PC-9 (cell line): ENCODE measurements at regions not wholly inside any gene's neighbourhood (a gene's known extent, or its start where the extent isn't known, plus 50 kb on each side); places are given as distances from the start of the nearest gene placed in this dataset.

Experiments
- BruUV-seq: library from RNA; stranded (reverse); fragments of 400-500 nt; replicated peaks from 2 replicates; lab custom pipeline; 2021; lab: Mats Ljungman, UMichigan
- CTCF ChIA-PET: fragments of 300-600 bp; sonication (Branson Sonifier 250); formaldehyde crosslinking; loops from one replicate; lab custom pipeline; 2022; ENCODE audit warnings: antibody characterized with exemption; lab: Charles Lee
- POLR2A ChIA-PET: fragments of 300-600 bp; sonication (Branson Sonifier 250); formaldehyde crosslinking; loops from one replicate; lab custom pipeline; 2022; ENCODE audit warnings: antibody characterized with exemption; ENCODE audit not compliant: unreplicated experiment; lab: Charles Lee
- DNase-seq, 2 experiments: peaks; one replicate each; pipeline versions ENCODE4 v3.0.0 to v3.0.0-alpha.2; 2015 to 2022; ENCODE audit warnings: mixed read lengths in 1 of 2
- H2AFZ ChIP-seq: fragments of 200-600 bp; sonication (generic); 2 replicates; pipeline ENCODE4 v1.8.1; 2017; ENCODE audit warnings: antibody characterized with exemption
- H3F3A ChIP-seq: fragments of 200-600 bp; sonication (generic); 2 replicates; pipeline ENCODE4 v1.8.1; 2017; ENCODE audit warnings: antibody characterized with exemption, mild to moderate bottlenecking, low read depth; ENCODE audit not compliant: insufficient read depth
- H3K27ac ChIP-seq: fragments of 200-600 bp; sonication (generic); 2 replicates; pipeline ENCODE4 v1.6.1; 2016; ENCODE audit warnings: mixed run types
- H3K27me3 ChIP-seq: fragments of 200-600 bp; sonication (generic); 2 replicates; pipeline ENCODE4 v1.6.1; 2016; ENCODE audit warnings: low read depth, mixed run types; ENCODE audit not compliant: insufficient read depth
- H3K36me3 ChIP-seq: fragments of 200-600 bp; sonication (generic); 2 replicates; pipeline ENCODE4 v1.6.1; 2016; ENCODE audit warnings: low read depth, mixed run types
- H3K4me1 ChIP-seq: fragments of 200-600 bp; sonication (generic); replicated peaks from 2 replicates; pipeline ENCODE4 v1.6.1; 2016; ENCODE audit warnings: mixed run types; ENCODE audit not compliant: insufficient read depth
- H3K4me2 ChIP-seq: fragments of 200-600 bp; sonication (generic); 2 replicates; pipeline ENCODE4 v1.6.1; 2017; ENCODE audit warnings: mixed run types
- H3K4me3 ChIP-seq: fragments of 200-600 bp; sonication (generic); 2 replicates; pipeline ENCODE4 v1.6.1; 2016; ENCODE audit warnings: mixed run types
- H3K79me2 ChIP-seq: fragments of 200-600 bp; sonication (generic); 2 replicates; pipeline ENCODE4 v1.6.1; 2017; ENCODE audit warnings: low read depth, mixed run types
- H3K9me2 ChIP-seq: fragments of 200-600 bp; sonication (generic); 2 replicates; pipeline ENCODE4 v1.8.1; 2017; ENCODE audit warnings: mild to moderate bottlenecking; ENCODE audit not compliant: insufficient read depth
- H3K9me3 ChIP-seq: fragments of 200-600 bp; sonication (generic); 2 replicates; pipeline ENCODE4 v1.8.1; 2016; ENCODE audit warnings: low read depth; ENCODE audit not compliant: insufficient read depth
- H4K20me1 ChIP-seq: fragments of 200-600 bp; sonication (generic); 2 replicates; pipeline ENCODE4 v1.8.1; 2017; ENCODE audit not compliant: insufficient read depth
- CTCF ChIP-seq: fragments of 200-600 bp; sonication (generic); conservative IDR thresholded peaks from 2 replicates; pipeline ENCODE4 v1.6.1; 2017; ENCODE audit warnings: mixed run types, antibody characterized with exemption, mild to moderate bottlenecking, moderate library complexity
- EZH2 ChIP-seq: fragments of 200-600 bp; sonication (generic); IDR thresholded peaks from 2 replicates; pipeline ENCODE4 v1.8.0; 2017; ENCODE audit warnings: antibody characterized with exemption, low read depth
- intact Hi-C: fragments of 100-400 bp; cut with micrococcal nuclease; formaldehyde crosslinking; loops from one replicate; pipeline ENCODE4 v1.10.0; 2022; ENCODE audit not compliant: unreplicated experiment

- intact Hi-C loops: no loop called here
- no peaks in the 10 kb centered on the region for H3K9me2 ChIP-seq
- H3K27ac ChIP-seq: no peak overlapping the region
- CTCF ChIA-PET: no interaction called here
- no peaks in the 10 kb centered on the region for H3K79me2 ChIP-seq
- no peaks in the 10 kb centered on the region for H4K20me1 ChIP-seq
- POLR2A ChIA-PET: no interaction called here
- H3F3A ChIP-seq: no peaks in the 10 kb centered on the region
- H3K4me2 ChIP-seq: no peak overlapping the region
- no peaks in the 10 kb centered on the region; the same call in 1 of the 2 replicates for H3K27me3 ChIP-seq
- no peaks in the 10 kb centered on the region for H3K4me1 ChIP-seq
- no TSS peak for BruUV-seq
- no peaks in the 10 kb centered on the region for H3K9me3 ChIP-seq
- no peak overlapping the region for H2AFZ ChIP-seq
- DNase-seq: no peak
- no peak overlapping the region for H3K4me3 ChIP-seq
- H3K36me3 ChIP-seq: no peaks in the 10 kb centered on the region
- TF ChIP-seq CTCF: no peak
- no peak for TF ChIP-seq EZH2
These were observed 213.9 kb upstream of the SHH start for GRCh38 chr7:156026076-156026600.

DNA sequence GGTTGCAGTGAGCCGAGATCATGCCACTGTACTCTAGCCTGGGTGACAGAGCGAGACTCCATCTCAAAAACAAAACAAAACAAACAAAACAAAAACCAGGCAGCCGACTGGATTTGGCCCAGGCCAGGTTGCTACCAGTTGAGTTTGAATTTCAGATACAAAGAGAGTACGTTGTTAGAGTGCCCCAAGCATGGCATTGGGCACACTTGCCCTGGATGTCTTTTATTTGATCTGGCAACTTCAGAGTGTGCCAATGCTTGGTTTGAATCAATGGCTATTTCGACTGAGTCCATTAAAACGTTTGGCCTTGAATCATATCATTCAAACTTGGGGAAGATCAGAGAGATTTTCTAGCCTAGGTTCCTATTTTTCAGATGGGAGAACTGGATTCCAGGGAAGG, 213.4 kb upstream of the SHH start:
- H3K9me2 ChIP-seq: no peaks in the 10 kb centered on the region
- no peaks in the 10 kb centered on the region for H4K20me1 ChIP-seq
- no peaks in the 10 kb centered on the region for H3K9me3 ChIP-seq
- H3K4me2 ChIP-seq: no peak overlapping the region
- no peaks in the 10 kb centered on the region for H3K4me1 ChIP-seq
- CTCF ChIA-PET: no interaction called here
- H3K79me2 ChIP-seq: no peaks in the 10 kb centered on the region
- no peak overlapping the region for H2AFZ ChIP-seq
- intact Hi-C loops: no loop called here
- H3F3A ChIP-seq: no peaks in the 10 kb centered on the region
- TF ChIP-seq EZH2: no peak
- TF ChIP-seq CTCF: no peak
- H3K4me3 ChIP-seq: no peak overlapping the region
- no peak overlapping the region for H3K27ac ChIP-seq
- BruUV-seq: no TSS peak
- POLR2A ChIA-PET: no interaction called here
- no peak for DNase-seq
- no peaks in the 10 kb centered on the region for H3K36me3 ChIP-seq
- H3K27me3 ChIP-seq: no peaks in the 10 kb centered on the region; the same call in 1 of the 2 replicates

GRCh38 chr7:156024201-156024600, 211.9 kb upstream of the SHH start:
- CTCF ChIA-PET: no interaction called here

More at GRCh38 chr7:156024201-156024600, 211.9 kb upstream of the SHH start:
- no peaks in the 10 kb centered on the region for H3F3A ChIP-seq
- H3K4me2 ChIP-seq: no peak overlapping the region
- no peaks in the 10 kb centered on the region for H3K9me3 ChIP-seq
- H3K27me3 ChIP-seq: peaks cover 1% of the 10 kb centered on the region
- no peak for DNase-seq
- H4K20me1 ChIP-seq: no peaks in the 10 kb centered on the region
- H3K4me3 ChIP-seq: no peak overlapping the region
- H2AFZ ChIP-seq: no peak overlapping the region
- POLR2A ChIA-PET: no interaction called here
- BruUV-seq: no TSS peak
- H3K9me2 ChIP-seq: no peaks in the 10 kb centered on the region
- no peak overlapping the region for H3K27ac ChIP-seq
- H3K36me3 ChIP-seq: no peaks in the 10 kb centered on the region
- TF ChIP-seq CTCF (no peak), EZH2 (no peak)
- intact Hi-C loops: no loop called here
- no peaks in the 10 kb centered on the region for H3K79me2 ChIP-seq
- H3K4me1 ChIP-seq: no peaks in the 10 kb centered on the region
